ENCODE measurements at regions not wholly inside any gene's neighbourhood (a gene's known extent, or its start where the extent isn't known, plus 50 kb on each side); places are given as distances from the start of the nearest gene placed in this dataset.

DNA sequence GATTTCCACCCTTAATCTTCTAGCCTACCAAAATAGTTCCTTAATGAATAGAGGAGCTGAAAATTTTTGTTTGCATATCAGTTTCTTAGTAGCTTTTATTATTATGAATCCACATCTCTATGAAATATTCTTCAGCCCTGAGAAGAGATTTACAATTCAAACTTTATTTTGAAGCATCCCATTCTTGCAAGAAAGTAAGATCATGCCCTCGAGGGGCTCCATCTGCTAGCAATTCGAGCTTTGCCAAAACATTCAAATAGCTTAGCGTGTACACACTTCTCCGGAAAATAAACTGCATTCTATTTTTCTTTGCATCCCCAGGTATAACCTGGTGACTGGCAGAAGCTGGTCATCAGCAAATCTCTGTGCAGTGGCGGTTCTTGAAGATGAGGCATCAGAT is 370.7 kb downstream of the MTRR start:
- Histone ChIP-seq H3K79me1 (ENCODE audit: low read depth, low read length) (no peaks in the 10 kb centered on the region), H4K20me1 (replicated peaks in 1 of 2; ENCODE audit: control insufficient read depth in 1 of 2, insufficient read depth in 2 of 2, low read length in 2 of 2) (no peaks in the 10 kb centered on the region), H2AK5ac (ENCODE audit: low read depth, low read length) (no peak overlapping the region), H3K4me3 (ENCODE audit: extremely low read depth in 1 of 4, insufficient read depth in 2 of 4, low read depth in 3 of 4, low read length in 4 of 4) (no peak overlapping the region), H2BK12ac (ENCODE audit: low read depth, low read length) (no peak overlapping the region), H2BK15ac (ENCODE audit: low read length) (no peak overlapping the region), H3K4ac (replicated peaks; ENCODE audit: insufficient read length, low read depth, low read length) (no peak overlapping the region), H3K4me1 (replicated peaks in 1 of 4; ENCODE audit: control insufficient read depth in 3 of 4, insufficient read depth in 4 of 4, low read length in 3 of 4) (no peaks in the 10 kb centered on the region), H4K91ac (replicated peaks; ENCODE audit: insufficient read length, low read length) (no peak overlapping the region), H3K14ac (ENCODE audit: insufficient read length) (no peak overlapping the region), H2BK5ac (ENCODE audit: low read depth, low read length) (no peak overlapping the region), H3K27ac (ENCODE audit: low read depth, low read length) (no peak overlapping the region), H3K27me3 (replicated peaks in 1 of 4; ENCODE audit: control insufficient read depth in 3 of 4, extremely low read depth in 1 of 4, insufficient read depth in 3 of 4, low read length in 3 of 4) (no peaks in the 10 kb centered on the region), H3K9ac (replicated peaks in 1 of 4; ENCODE audit: extremely low read depth in 1 of 4, low read depth in 3 of 4, low read length in 3 of 4) (no peak overlapping the region), H3K23ac (ENCODE audit: insufficient read length) (no peak overlapping the region), H2BK120ac (replicated peaks; ENCODE audit: low read depth, low read length) (no peak overlapping the region), H3K36me3 (ENCODE audit: control insufficient read depth in 2 of 4, insufficient read depth in 4 of 4, low read length in 3 of 4) (no peaks in the 10 kb centered on the region), H4K5ac (ENCODE audit: insufficient read length, low read depth, low read length) (no peak overlapping the region), H2BK20ac (ENCODE audit: low read length) (no peak overlapping the region), H3K23me2 (ENCODE audit: low read depth, low read length) (no peaks in the 10 kb centered on the region), H2AFZ (ENCODE audit: low read length) (no peak overlapping the region), H3K4me2 (ENCODE audit: insufficient read depth in 1 of 2, low read depth in 2 of 2, low read length in 2 of 2) (no peak overlapping the region), H3K79me2 (ENCODE audit: control insufficient read depth in 1 of 2, insufficient read depth in 2 of 2, low read length in 2 of 2) (no peaks in the 10 kb centered on the region), H3K56ac (replicated peaks; ENCODE audit: insufficient read length, low read depth, low read length) (no peak overlapping the region), H3K9me3 (ENCODE audit: insufficient read depth in 2 of 2, low read depth in 1 of 2, low read length in 1 of 2) (no peaks in the 10 kb centered on the region), H4K8ac (ENCODE audit: extremely low read depth, insufficient read depth, low read length) (no peak overlapping the region), H3K18ac (ENCODE audit: extremely low read depth, low read length) (no peak overlapping the region)
- DNase-seq (ENCODE audit: low read depth in 1 of 2, low spot score in 2 of 2) (no peak), FAIRE-seq (no peak)
- TF ChIP-seq MAFK (IDR thresholded peaks at IDR 0.05; ENCODE audit: low read depth, low read length) = no peak
- ChIA-PET CTCF (ENCODE audit: partially characterized antibody) (interaction anchor here (0.8 to 1.6 kb wide), 2 partner anchors 8 to 311 kb away, joined by 3 to 6 read pairs; no protein-coding TSS in a partner anchor), POLR2A (ENCODE audit: partially characterized antibody) (no interaction called here)
- WGBS, 2 experiments (ENCODE audit: extremely low coverage in 1 of 2, insufficient coverage in 1 of 2, insufficient read length in 1 of 2, insufficient replicate concordance in 2 of 2, low coverage in 1 of 2, low lambda C conversion rate in 2 of 2, missing lambda C conversion rate in 1 of 2) = 88% methylated on average over 5 of the region's 5 CpGs; no CpG with 5 or more reads in 1 of the 2 experiments

All from H1 (cell line).